GM18868 (cell line): ENCODE measurements at regions not wholly inside any gene's neighbourhood (a gene's known extent, or its start where the extent isn't known, plus 50 kb on each side); places are given as distances from the start of the nearest gene placed in this dataset.

Experiments
- ATAC-seq: cut with Tn5 transposase; IDR thresholded peaks from one replicate; pipeline ENCODE4 v1.9.1; 2021; ENCODE audit warnings: mild to moderate bottlenecking, moderate library complexity; ENCODE audit not compliant: unreplicated experiment

- ATAC-seq, result no peak
Observed at GRCh38 chr5:58403822-58404433, 56.0 kb downstream of the PLK2 start.

GRCh38 chr5:58401701-58402100, 58.2 kb downstream of the PLK2 start:
- ATAC-seq, result no peak

GRCh38 chr5:58400737-58401136, 59.1 kb downstream of the PLK2 start:
- ATAC-seq, result no peak

- ATAC-seq, result no peak
Observed at GRCh38 chr5:58399951-58400350, 59.9 kb downstream of the PLK2 start.

- no peak for ATAC-seq
Observed at GRCh38 chr5:58394339-58394738, 65.5 kb downstream of the PLK2 start.

GRCh38 chr5:58393716-58394115, 66.2 kb downstream of the PLK2 start:
- ATAC-seq, result no peak

GRCh38 chr5:58392496-58392895, 67.4 kb downstream of the PLK2 start:
- no peak for ATAC-seq

GRCh38 chr5:58383448-58383847, 76.4 kb downstream of the PLK2 start:
- ATAC-seq, result no peak

- ATAC-seq, result no peak
Observed at GRCh38 chr5:58382131-58382534, 77.8 kb downstream of the PLK2 start.

GRCh38 chr5:58381566-58381965, 78.3 kb downstream of the PLK2 start:
- no peak for ATAC-seq

- no peak for ATAC-seq
Observed at GRCh38 chr5:58380655-58381054, 79.2 kb downstream of the PLK2 start.

GRCh38 chr5:58378613-58379390, 81.1 kb downstream of the PLK2 start:
- no peak for ATAC-seq

- ATAC-seq, result no peak
Observed at GRCh38 chr5:58370606-58371005, 89.3 kb downstream of the PLK2 start.

GRCh38 chr5:58369513-58370190, 90.2 kb downstream of the PLK2 start:
- no peak for ATAC-seq

GRCh38 chr5:58366461-58366860, 93.4 kb downstream of the PLK2 start:
- ATAC-seq, result no peak

GRCh38 chr5:58365791-58366190, 94.1 kb downstream of the PLK2 start:
- no peak for ATAC-seq

- no peak for ATAC-seq
Observed at GRCh38 chr5:58363461-58364249, 96.2 kb downstream of the PLK2 start.

GRCh38 chr5:58362135-58362534, 97.8 kb downstream of the PLK2 start:
- no peak for ATAC-seq

- ATAC-seq, result no peak
Observed at GRCh38 chr5:58360794-58361193, 99.1 kb downstream of the PLK2 start.

- no peak for ATAC-seq
Observed at GRCh38 chr5:58359981-58360380, 99.9 kb downstream of the PLK2 start.

GRCh38 chr5:58358501-58359178, 101.2 kb downstream of the PLK2 start:
- ATAC-seq, result no peak
